ENCODE measurements at regions not wholly inside any gene's neighbourhood (a gene's known extent, or its start where the extent isn't known, plus 50 kb on each side); places are given as distances from the start of the nearest gene placed in this dataset.

GRCh38 chr3:135440233-135440632 lies 525.3 kb upstream of the PPP2R3A start:
- TF ChIP-seq POLR2AphosphoS5 (IDR thresholded peaks at IDR 0.05; ENCODE audit: low read depth, low read length) (no peak), POLR2A (IDR thresholded peaks at IDR 0.05; ENCODE audit: low read depth, low read length) (no peak)

Data from GM12891 (cell line).